GM21529 (cell line): ENCODE measurements at regions not wholly inside any gene's neighbourhood (a gene's known extent, or its start where the extent isn't known, plus 50 kb on each side); places are given as distances from the start of the nearest gene placed in this dataset.

Source experiments
- ATAC-seq: cut with Tn5 transposase; IDR thresholded peaks from one replicate; pipeline ENCODE4 v1.9.1; 2021; ENCODE audit not compliant: unreplicated experiment

- no peak for ATAC-seq
Observed at GRCh38 chr22:48361099-48361639, 1466.5 kb downstream of the BRD1 start.

- no peak for ATAC-seq
Observed at GRCh38 chr22:48359613-48359965, 1468.1 kb downstream of the BRD1 start.

- ATAC-seq = no peak
Observed at GRCh38 chr22:48358886-48359612, 1468.6 kb downstream of the BRD1 start.

DNA sequence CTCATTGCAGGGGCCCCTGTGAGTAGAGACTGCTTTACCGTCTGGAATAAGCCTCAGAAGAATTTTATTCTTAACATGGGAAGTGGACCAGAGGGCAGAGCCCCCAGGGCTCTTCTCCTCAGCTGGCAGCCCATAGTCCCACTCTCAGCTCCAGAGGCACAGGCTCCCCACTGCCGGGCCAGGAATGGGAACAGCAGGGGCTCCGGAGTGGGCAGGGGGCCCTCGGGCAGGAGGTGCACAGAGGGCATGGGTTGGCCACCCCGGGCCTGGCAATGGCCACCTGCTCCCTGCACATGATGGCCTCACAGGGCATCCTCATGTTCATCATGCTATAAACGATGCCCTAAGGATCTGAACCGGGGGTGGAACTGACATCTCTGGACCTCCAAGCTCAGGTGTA lies 1469.7 kb downstream of the BRD1 start:
- no peak for ATAC-seq

GRCh38 chr22:48357196-48357595 lies 1470.5 kb downstream of the BRD1 start:
- ATAC-seq = no peak

DNA sequence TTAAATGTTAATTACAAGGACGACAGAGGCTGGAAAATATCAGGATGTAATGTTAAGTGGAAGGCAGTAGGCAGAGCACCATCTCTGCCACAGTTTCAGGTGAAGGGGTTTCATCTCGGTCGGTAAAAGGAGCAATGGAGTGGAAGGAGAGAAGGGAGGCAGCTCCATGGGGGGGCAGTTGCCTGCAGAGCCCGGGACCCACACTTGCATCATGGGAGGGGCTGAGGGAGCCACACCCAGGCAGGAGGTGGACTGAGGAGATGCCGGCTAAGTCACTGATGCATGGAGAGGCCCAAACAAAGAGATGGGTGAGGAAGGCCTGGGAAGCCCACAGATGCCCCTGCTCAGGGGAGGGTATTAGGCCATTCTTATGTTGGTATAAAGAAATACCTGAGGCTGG lies 1470.9 kb downstream of the BRD1 start:
- no peak for ATAC-seq

- no peak for ATAC-seq
Observed at GRCh38 chr22:48354096-48354495, 1473.6 kb downstream of the BRD1 start.

DNA sequence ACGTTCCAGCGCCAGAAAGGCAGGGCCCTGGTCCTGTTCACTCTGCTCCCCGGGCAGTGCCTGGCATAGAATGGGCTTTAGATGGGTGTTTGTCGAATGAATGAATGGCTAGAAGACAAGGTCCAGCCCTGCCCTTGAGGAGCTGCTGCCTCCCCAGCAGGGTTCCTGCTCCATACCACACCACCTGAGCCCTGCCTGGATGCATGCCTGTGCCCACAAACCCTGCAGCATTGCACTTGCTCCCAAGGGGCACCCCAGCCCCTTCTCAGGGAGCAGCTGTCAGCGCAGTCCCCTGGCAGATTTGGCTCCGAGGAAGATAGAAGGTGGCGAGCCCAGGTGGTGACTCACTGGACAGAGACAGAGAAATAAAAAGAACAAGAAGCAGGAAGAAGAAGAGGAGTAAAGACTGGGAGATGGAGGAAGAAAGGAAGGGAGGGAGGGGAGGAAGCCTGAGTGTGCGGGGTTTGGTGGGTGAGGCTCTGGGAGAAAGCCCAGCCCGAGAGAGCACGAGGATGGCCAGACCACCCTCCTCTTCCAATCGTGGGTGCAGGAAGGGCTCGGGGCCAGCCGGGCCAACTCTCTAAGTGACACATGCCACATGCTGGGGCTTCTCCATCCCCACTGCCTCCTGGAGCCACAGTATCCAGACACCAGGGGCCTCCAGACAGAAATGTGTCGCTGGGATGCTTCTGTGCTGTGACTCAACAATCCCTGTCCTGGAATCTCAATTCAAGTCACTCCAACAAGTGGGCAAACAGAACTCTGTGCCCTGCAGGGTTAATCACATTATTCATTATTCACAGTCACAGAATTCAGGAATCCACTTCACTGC lies 1474.3 kb downstream of the BRD1 start:
- no peak for ATAC-seq

DNA sequence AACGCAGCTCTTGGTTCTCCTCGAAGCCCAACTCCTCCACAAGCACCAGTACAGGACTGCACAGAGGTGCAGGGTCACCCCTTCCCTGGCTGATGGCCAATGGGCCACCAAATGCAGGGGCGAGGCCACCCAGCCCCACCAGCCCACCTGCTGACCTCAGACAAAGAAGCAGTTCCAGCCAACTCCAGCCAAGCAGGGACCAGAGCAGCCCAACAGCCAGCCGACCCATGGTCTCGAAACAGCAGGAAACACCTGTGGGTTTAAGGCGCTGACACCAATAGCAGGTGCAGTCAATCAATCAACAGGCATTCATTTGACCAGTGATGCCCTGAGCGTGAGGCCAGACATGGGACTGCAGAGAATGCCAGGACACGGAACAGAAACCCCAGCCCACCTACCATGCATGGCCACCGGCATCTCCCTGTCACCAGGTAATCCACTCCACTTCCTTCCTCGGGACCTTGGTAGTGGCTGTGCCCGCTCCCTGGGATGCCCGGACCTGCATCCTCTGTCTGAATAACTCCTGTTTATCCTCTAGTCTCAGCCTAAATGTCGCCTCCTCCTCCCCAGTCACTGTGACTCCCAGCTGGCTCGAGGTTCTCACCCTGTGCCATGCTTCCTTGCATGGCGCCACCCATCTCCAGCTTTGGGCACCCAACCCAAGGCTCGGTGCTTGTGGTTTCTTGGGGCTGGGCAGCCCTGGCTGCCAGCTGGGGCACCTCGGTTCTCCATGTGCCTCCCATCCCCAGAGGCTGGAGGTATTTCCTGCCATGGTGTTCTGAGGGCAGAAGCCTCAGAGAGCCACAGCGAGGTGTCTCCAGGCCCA lies 1475.4 kb downstream of the BRD1 start:
- ATAC-seq = no peak

DNA sequence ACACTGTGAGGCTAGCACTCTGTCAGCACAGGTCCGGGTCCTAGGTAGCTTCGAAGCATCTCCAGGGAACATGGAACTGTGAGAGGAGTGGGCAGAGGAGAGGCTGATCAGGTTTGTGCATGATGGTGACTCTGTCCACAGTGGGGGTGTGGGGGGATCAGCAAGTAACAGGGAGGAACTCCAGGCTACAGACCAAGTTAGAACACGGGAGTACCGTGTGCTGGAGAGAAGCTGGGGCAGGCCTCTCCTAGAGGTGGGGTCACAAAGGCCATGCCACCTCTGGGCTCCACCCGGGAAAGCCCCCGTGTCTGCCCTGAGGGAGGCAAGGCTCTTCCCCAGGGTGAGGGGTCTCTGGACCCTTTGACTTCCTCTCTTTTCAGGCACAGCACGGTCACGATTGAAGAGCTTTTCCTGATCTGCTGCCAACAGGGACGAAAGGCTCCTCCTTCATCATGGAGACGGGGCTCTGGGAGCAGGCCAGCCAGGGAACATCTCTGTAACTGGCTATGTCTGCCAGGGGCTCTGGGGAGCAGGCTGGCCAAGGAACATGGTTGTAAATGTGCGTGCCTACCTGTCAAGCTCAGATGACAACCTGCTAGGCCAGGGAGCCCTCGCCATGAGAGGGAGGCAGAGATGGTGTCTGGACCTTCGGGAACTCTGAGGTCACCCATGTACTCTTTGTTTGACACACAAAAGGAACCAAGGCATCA lies 1476.1 kb downstream of the BRD1 start:
- ATAC-seq = no peak

DNA sequence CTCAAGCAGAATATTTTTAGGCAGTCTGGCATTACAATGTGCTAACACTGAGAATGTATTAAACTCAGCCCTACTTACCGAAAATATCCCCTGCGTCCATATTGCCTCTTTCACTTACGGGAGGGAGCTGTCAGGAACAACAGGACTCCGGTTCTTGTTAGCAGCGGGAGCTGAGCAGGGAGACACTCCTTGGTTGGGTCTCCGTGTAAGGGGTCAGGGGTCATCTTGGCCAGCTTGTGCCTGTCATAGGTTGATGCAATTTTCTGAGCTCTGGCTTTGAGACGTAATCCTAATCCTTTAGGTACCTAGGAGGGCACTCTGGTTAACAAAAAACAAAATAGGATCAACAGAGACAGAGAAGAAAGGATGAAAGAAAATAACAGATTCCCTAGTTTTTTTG lies 1477.2 kb downstream of the BRD1 start:
- ATAC-seq = no peak

DNA sequence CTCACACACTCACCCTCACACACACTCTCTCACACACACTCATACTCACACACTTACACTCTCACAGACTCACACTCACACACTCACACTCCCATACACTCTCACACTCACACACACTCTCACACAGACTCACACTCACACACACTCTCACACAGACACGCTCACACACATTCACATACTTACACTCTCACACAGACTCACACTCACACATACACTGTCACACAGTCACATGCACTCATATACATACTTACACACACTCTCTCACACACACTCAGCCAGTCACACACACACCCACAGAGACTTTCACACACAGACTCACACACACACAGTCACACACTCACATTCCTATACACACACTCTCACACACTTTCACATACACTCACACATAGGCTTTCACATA lies 1478.8 kb downstream of the BRD1 start:
- ATAC-seq = no peak

- no peak for ATAC-seq
Observed at GRCh38 chr22:48347311-48347710, 1480.4 kb downstream of the BRD1 start.

DNA sequence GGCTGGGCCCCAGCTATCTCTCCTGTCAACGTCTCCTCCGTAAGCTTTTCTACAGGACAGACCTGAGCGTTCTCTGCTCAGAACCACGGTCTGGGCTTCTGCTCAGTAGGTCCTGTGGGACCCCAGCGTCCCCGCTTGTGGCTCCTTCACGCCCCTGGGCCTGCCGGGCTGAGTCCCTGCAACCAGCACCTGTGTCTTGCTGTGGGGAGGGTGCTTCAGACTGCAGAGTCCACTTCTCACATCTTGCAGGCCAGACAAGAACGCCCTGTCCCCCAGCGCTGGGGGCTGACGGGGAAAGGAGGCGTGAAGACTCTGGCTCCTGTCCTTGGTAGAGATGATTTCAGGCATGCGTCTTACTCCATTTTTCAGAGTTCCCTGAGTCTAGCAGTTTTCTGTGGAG lies 1480.8 kb downstream of the BRD1 start:
- ATAC-seq = no peak

DNA sequence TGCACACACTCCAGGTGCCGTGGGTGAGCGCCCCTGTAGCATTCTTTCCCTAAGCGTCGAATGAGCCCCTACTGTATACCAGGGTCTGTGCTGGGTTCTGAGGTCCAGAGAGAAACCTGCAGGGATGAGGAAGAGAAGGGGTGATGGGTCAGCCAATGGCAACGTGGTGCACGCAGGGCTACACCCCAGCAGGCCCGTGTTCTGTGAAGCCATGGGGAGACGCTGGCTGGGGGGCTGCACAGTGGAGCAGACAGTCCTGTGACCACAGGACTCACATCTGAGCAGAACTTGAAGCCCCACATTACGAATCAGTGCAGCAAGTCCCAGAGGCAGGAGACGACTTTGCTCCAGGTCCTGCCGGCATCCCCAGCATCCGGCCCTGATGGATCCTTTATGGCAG lies 1481.4 kb downstream of the BRD1 start:
- ATAC-seq = no peak

- ATAC-seq = no peak
Observed at GRCh38 chr22:48345631-48346030, 1482.0 kb downstream of the BRD1 start.

DNA sequence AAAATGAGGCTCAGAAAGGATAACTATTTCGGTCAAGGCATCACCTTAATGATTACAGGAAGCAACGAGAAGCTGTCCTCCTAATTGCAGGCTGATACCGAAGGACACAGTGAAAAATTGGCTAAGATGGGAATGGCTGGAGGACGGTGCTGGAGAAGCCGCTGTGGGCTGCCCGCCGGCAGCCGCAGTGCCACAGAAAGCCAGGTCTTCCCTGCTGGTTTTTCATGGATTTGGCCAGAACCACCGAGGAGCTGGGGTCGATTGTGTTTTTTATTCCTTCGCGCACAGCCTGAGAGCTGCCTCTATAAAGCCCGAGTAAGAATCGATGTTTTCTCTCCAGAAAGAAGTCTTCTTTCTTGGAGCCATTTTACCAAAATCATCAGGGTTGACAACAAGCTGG lies 1484.2 kb downstream of the BRD1 start:
- no peak for ATAC-seq

DNA sequence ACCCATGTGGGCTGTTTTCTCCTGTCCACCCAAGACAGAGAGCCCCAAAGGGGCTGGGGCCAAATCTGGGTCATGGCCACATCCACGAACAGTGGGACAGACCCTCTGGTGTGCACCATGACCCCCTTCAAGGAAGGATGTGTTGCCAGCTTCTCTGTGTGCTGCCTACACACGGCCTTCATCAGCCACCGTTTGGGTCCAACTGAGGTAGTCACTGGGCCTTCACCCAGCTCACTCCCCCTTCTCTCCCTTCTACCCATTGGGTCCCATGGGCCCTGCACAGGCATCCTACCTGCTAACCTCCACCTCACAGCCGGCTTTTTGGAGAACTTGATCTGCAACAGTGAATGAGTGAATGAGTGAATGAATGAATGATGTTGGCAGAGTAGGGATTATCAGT lies 1484.9 kb downstream of the BRD1 start:
- no peak for ATAC-seq

- no peak for ATAC-seq
Observed at GRCh38 chr22:48342016-48342415, 1485.7 kb downstream of the BRD1 start.

DNA sequence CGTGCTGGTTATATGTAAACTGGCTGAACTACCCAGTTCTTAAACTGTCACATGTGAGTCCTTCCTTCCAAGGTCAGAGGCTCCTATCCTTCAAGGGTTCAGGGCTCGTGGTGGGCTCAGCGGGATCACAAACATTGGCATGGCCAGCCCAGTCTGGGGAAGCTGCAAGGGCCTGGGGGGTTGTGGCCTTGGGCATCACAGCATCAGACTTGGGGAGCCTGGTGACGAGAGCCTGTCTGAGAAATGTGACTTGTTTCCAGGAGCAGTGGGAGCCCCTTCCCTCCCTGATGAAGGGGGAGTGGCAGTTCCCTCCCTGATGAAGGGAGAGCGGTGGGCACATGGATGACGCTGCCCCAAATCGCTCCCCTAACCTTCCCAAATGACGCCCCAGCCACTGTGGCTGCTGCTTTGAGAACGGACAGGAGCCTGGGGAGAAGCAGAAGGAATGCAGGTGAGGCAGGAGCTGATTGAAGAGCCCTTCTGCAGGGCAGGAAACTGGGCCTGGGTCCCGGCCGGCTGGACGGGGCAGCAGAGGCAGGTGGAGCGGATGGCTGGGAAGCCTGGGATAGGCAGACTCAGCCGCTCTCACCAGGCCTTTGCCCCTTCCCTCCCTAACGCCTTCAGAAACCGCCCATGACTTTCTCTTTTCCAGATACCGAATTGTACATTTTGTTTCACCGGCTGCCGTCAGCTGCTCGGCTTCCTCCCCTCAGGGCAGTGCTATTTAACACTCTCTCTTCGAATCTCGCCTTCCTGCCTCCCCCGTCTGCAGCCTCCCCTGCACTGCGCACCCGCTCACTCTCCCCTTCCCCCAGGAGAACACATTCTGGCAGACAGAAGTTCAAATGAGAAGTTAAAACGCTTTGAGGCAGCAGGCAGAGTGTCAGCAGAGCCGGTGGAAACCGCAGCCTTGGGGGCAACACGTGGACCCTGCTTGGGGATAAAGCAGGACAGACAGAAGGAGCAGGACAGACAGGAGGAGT lies 1486.7 kb downstream of the BRD1 start:
- no peak for ATAC-seq
